Loucy (cell line): ENCODE measurements at regions not wholly inside any gene's neighbourhood (a gene's known extent, or its start where the extent isn't known, plus 50 kb on each side); places are given as distances from the start of the nearest gene placed in this dataset.

Source experiments
- CTCF ChIP-seq: fragments of 200-600 bp; sonication (generic); conservative IDR thresholded peaks from 2 replicates; pipeline ENCODE4 v1.5.1; 2014; ENCODE audit warnings: mild to moderate bottlenecking, antibody characterized with exemption, low read length
- EZH2phosphoT487 ChIP-seq: fragments of 200-600 bp; IDR thresholded peaks from 2 replicates; pipeline ENCODE4 v1.6.1; 2018; ENCODE audit warnings: antibody characterized with exemption, mild to moderate bottlenecking, moderate library complexity, borderline replicate concordance

GRCh38 chr2:183389546-183390080 is 265.4 kb downstream of the NUP35 start:
- no peak for TF ChIP-seq CTCF
- no peak for TF ChIP-seq EZH2phosphoT487
